IMR-90 (cell line): ENCODE measurements at regions not wholly inside any gene's neighbourhood (a gene's known extent, or its start where the extent isn't known, plus 50 kb on each side); places are given as distances from the start of the nearest gene placed in this dataset.

ENCODE experiments used
- ATAC-seq: fragments of 200-7000 bp; cut with Tn5 transposase; 2 replicates; pipeline ENCODE4 v1.9.1; 2020; ENCODE audit warnings: low read depth, mild to moderate bottlenecking, moderate library complexity
- BruUV-seq: library from RNA; stranded (reverse); fragments of 400-500 nt; replicated peaks from 2 replicates; lab custom pipeline; 2021; lab: Mats Ljungman, UMichigan
- CTCF ChIA-PET: fragments of 300-600 bp; formaldehyde crosslinking; extraction: SDS; loops from one replicate; lab custom pipeline; 2021; ENCODE audit warnings: antibody characterized with exemption; lab: Yijun Ruan, JAX
- POLR2A ChIA-PET: fragments of 300-600 bp; sonication (Branson Sonifier 250); formaldehyde crosslinking; loops from one replicate; lab custom pipeline; 2022; ENCODE audit warnings: antibody characterized with exemption; ENCODE audit not compliant: unreplicated experiment; lab: Charles Lee
- DNase-seq: peaks from one replicate; pipeline ENCODE4 v3.0.0; 2013
- H2AFZ ChIP-seq: replicated peaks from 2 replicates; pipeline ENCODE3; 2013; ENCODE audit warnings: low read length, mild to moderate bottlenecking; ENCODE audit not compliant: poor library complexity
- H2AK5ac ChIP-seq: 2 replicates; pipeline ENCODE4 v1.6.1; 2013; ENCODE audit warnings: low read depth, low read length, inconsistent platforms
- H2AK9ac ChIP-seq: replicated peaks from 2 replicates; pipeline ENCODE3; 2013; ENCODE audit warnings: mild to moderate bottlenecking, low read depth, low read length, moderate library complexity; ENCODE audit not compliant: poor library complexity
- H2BK120ac ChIP-seq: 2 replicates; pipeline ENCODE4 v1.6.1; 2013; ENCODE audit warnings: low read depth, low read length, inconsistent platforms
- H2BK15ac ChIP-seq: 3 replicates; pipeline ENCODE4 v1.6.1; 2013; ENCODE audit warnings: low read depth, low read length, inconsistent platforms
- H2BK20ac ChIP-seq: 2 replicates; pipeline ENCODE4 v1.6.1; 2013; ENCODE audit warnings: low read depth, mild to moderate bottlenecking, inconsistent platforms, low read length, moderate library complexity
- H2BK5ac ChIP-seq: 2 replicates; pipeline ENCODE4 v1.6.1; 2013; ENCODE audit warnings: mild to moderate bottlenecking, low read depth, low read length, inconsistent platforms; ENCODE audit not compliant: poor library complexity, severe bottlenecking
- H3K14ac ChIP-seq: replicated peaks from 2 replicates; pipeline ENCODE4 v1.6.1; 2013; ENCODE audit warnings: low read depth, low read length, inconsistent platforms
- H3K18ac ChIP-seq: 2 replicates; pipeline ENCODE4 v1.6.1; 2013; ENCODE audit warnings: low read depth, low read length, control low read depth
- H3K23ac ChIP-seq: 2 replicates; pipeline ENCODE4 v1.6.1; 2013; ENCODE audit warnings: low read depth, low read length, inconsistent platforms
- H3K27ac ChIP-seq: 2 replicates; pipeline ENCODE4 v1.5.1; 2013; ENCODE audit warnings: mild to moderate bottlenecking, control low read depth, low read length; ENCODE audit not compliant: insufficient read depth
- H3K27me3 ChIP-seq: 2 replicates; pipeline ENCODE4 v1.6.1; 2013; ENCODE audit warnings: low read length; ENCODE audit not compliant: control insufficient read depth, insufficient read depth
- H3K36me3 ChIP-seq: 2 replicates; pipeline ENCODE4 v1.6.1; 2013; ENCODE audit warnings: low read length, mixed read lengths; ENCODE audit not compliant: control insufficient read depth, insufficient read depth
- H3K4ac ChIP-seq: 2 replicates; pipeline ENCODE4 v1.6.1; 2013; ENCODE audit warnings: low read depth, low read length, inconsistent platforms
- H3K4me1 ChIP-seq: 2 replicates; pipeline ENCODE4 v1.6.1; 2013; ENCODE audit warnings: low read length, mixed read lengths; ENCODE audit not compliant: control insufficient read depth, insufficient read depth
- H3K4me2 ChIP-seq: 2 replicates; pipeline ENCODE4 v1.6.1; 2013; ENCODE audit warnings: low read depth, mild to moderate bottlenecking, control low read depth, low read length, moderate library complexity
- H3K4me3 ChIP-seq: 2 replicates; pipeline ENCODE4 v1.5.1; 2013; ENCODE audit warnings: low read depth, mild to moderate bottlenecking, control low read depth, low read length, moderate library complexity; ENCODE audit not compliant: insufficient read depth
- H3K56ac ChIP-seq: 2 replicates; pipeline ENCODE4 v1.6.1; 2013; ENCODE audit warnings: low read length, inconsistent platforms; ENCODE audit not compliant: insufficient read depth; ENCODE audit errors: extremely low read depth
- H3K79me1 ChIP-seq, 2 experiments: 2 replicates each; pipeline ENCODE4 v1.6.1; 2013; ENCODE audit warnings: low read length in 2 of 2, inconsistent platforms in 1 of 2, low read depth in 1 of 2
- H3K9ac ChIP-seq: 2 replicates; pipeline ENCODE4 v1.6.1; 2013; ENCODE audit warnings: low read depth, low read length, control low read depth
- H3K9me1 ChIP-seq: 2 replicates; pipeline ENCODE4 v1.6.1; 2013; ENCODE audit warnings: low read length, inconsistent platforms; ENCODE audit not compliant: insufficient read depth
- H3K9me3 ChIP-seq: 2 replicates; pipeline ENCODE4 v1.6.1; 2013; ENCODE audit warnings: low read length; ENCODE audit not compliant: control insufficient read depth, insufficient read depth
- H4K20me1 ChIP-seq: 2 replicates; pipeline ENCODE4 v1.6.1; 2013; ENCODE audit warnings: low read length, inconsistent platforms; ENCODE audit not compliant: insufficient read depth
- H4K5ac ChIP-seq: 2 replicates; pipeline ENCODE4 v1.6.1; 2013; ENCODE audit warnings: mild to moderate bottlenecking, low read depth, low read length, control low read depth
- H4K8ac ChIP-seq, 2 experiments: 2 replicates each; pipeline ENCODE4 v1.6.1; 2013; ENCODE audit warnings: low read depth in 2 of 2, low read length in 2 of 2, control low read depth in 1 of 2, inconsistent platforms in 1 of 2
- H4K91ac ChIP-seq: 2 replicates; pipeline ENCODE4 v1.6.1; 2013; ENCODE audit warnings: low read depth, low read length, inconsistent platforms; ENCODE audit not compliant: insufficient read depth
- BHLHE40 ChIP-seq: fragments of 150-350 bp; IDR thresholded peaks from 2 replicates; pipeline ENCODE4 v1.6.1; 2016; ENCODE audit warnings: mild to moderate bottlenecking, low read depth, low read length
- CEBPB ChIP-seq: IDR thresholded peaks from 2 replicates; pipeline ENCODE4 v1.6.1; 2012; ENCODE audit warnings: low read depth, low read length, improper control_type of control experiment
- CHD1 ChIP-seq: IDR thresholded peaks from 2 replicates; pipeline ENCODE4 v1.6.1; 2012; ENCODE audit warnings: low read depth, low read length, improper control_type of control experiment
- FOS ChIP-seq: fragments of 150-350 bp; IDR thresholded peaks from 2 replicates; pipeline ENCODE4 v1.6.1; 2016; ENCODE audit warnings: low read depth, low read length
- MAFK ChIP-seq: IDR thresholded peaks from 2 replicates; pipeline ENCODE4 v1.6.1; 2012; ENCODE audit warnings: low read depth, low read length, improper control_type of control experiment
- MAZ ChIP-seq: IDR thresholded peaks from 2 replicates; pipeline ENCODE4 v1.6.1; 2012; ENCODE audit warnings: low read depth, mild to moderate bottlenecking, low read length, improper control_type of control experiment, moderate library complexity, borderline replicate concordance
- MXI1 ChIP-seq: IDR thresholded peaks from 2 replicates; pipeline ENCODE4 v1.6.1; 2012; ENCODE audit warnings: low read depth, mild to moderate bottlenecking, low read length, moderate library complexity, borderline replicate concordance
- NFE2L2 ChIP-seq: fragments of 150-350 bp; IDR thresholded peaks from 2 replicates; pipeline ENCODE4 v1.6.1; 2016; ENCODE audit warnings: low read depth, mild to moderate bottlenecking, low read length
- POLR2A ChIP-seq: IDR thresholded peaks from 2 replicates; pipeline ENCODE4 v1.6.1; 2012; ENCODE audit warnings: mild to moderate bottlenecking, low read depth, low read length
- RAD21 ChIP-seq: IDR thresholded peaks from 2 replicates; pipeline ENCODE4 v1.6.1; 2012; ENCODE audit warnings: low read length, improper control_type of control experiment
- RCOR1 ChIP-seq: IDR thresholded peaks from 2 replicates; pipeline ENCODE4 v1.6.1; 2012; ENCODE audit warnings: mild to moderate bottlenecking, low read length, improper control_type of control experiment; ENCODE audit not compliant: insufficient replicate concordance
- RFX5 ChIP-seq: IDR thresholded peaks from 2 replicates; pipeline ENCODE4 v1.8.0; 2012; ENCODE audit warnings: low read depth, mild to moderate bottlenecking, low read length, moderate library complexity
- SMC3 ChIP-seq: fragments of 150-350 bp; IDR thresholded peaks from 2 replicates; pipeline ENCODE4 v1.6.1; 2016; ENCODE audit warnings: low read depth, mild to moderate bottlenecking, antibody characterized with exemption, low read length, moderate library complexity
- WGBS, 2 experiments: methylation state at CpG; one replicate each; pipeline versions ENCODE4 v1.1.5 to v1.1.7; 2013; ENCODE audit warnings: missing lambda C conversion rate in 2 of 2; ENCODE audit not compliant: insufficient read length in 1 of 2; ENCODE audit errors: extremely low coverage in 2 of 2; 5-methylcytosine and 5-hydroxymethylcytosine counted together
- dilution Hi-C: fragments of 300-500 bp; cut with HindIII; formaldehyde crosslinking; loops from one replicate; pipeline ENCODE4 v1.14.3; 2018; ENCODE audit warnings: low sequenced_read_pairs; ENCODE audit not compliant: unreplicated experiment
- in situ Hi-C: fragments of 300-500 bp; cut with MboI; formaldehyde crosslinking; loops from 3 replicates; pipeline ENCODE4 v1.14.3; 2019; ENCODE audit warnings: low sequenced_read_pairs, inconsistent platforms, mixed read lengths
- intact Hi-C: fragments of 100-400 bp; cut with micrococcal nuclease; formaldehyde crosslinking; loops from 2 replicates; pipeline ENCODE4 v1.10.0; 2022
- TF ChIP-seq, protein P1 (sequence below): fragments of 150-350 bp; IDR thresholded peaks from 2 replicates; pipeline ENCODE4 v1.6.1; 2016; ENCODE audit warnings: low read depth, mild to moderate bottlenecking, low read length, moderate library complexity, borderline replicate concordance
- TF ChIP-seq, protein P2 (sequence below): fragments of 150-350 bp; IDR thresholded peaks from 2 replicates; pipeline ENCODE4 v1.6.1; 2017; ENCODE audit warnings: mild to moderate bottlenecking, antibody characterized with exemption, low read length, low read depth
- TF ChIP-seq, protein P3 (sequence below): conservative IDR thresholded peaks from 2 replicates; pipeline ENCODE4 v1.5.1; 2012; ENCODE audit warnings: mild to moderate bottlenecking, low read depth, low read length, improper control_type of control experiment

DNA sequence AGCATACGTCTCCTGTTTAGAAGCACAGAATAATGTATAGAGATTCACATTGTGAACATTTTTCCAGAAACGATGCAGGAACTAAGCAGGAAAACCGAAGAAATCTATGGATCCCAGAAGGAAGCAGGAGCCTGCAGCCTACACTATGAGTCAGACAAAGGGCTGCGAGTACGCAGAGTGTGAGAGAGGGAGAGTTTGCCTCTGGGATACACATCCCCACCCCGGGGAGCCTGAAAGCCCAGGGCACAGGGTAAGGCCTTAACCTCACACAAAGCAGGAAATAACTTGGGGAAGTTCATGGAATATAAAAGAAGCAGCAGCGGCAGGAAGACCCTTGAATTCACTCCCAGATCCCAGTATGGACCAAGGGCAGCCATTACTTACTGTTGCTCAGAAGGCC, 842.1 kb upstream of the MANEA start:
- no peak overlapping the region for H3K18ac ChIP-seq
- H2BK20ac ChIP-seq, result no peak overlapping the region
- H3K4me3 ChIP-seq, result no peak overlapping the region
- H3K79me1 ChIP-seq, result no peaks in the 10 kb centered on the region
- no peaks in the 10 kb centered on the region for H3K9me1 ChIP-seq
- TF ChIP-seq MAFK (no peak), MXI1 (no peak), MAZ (no peak), SMC3 (no peak), RFX5 (no peak), RAD21 (no peak), BHLHE40 (no peak), RCOR1 (no peak), CHD1 (no peak), POLR2A (no peak), CEBPB (no peak), NFE2L2 (no peak), FOS (no peak)
- TF ChIP-seq, protein P1, sequence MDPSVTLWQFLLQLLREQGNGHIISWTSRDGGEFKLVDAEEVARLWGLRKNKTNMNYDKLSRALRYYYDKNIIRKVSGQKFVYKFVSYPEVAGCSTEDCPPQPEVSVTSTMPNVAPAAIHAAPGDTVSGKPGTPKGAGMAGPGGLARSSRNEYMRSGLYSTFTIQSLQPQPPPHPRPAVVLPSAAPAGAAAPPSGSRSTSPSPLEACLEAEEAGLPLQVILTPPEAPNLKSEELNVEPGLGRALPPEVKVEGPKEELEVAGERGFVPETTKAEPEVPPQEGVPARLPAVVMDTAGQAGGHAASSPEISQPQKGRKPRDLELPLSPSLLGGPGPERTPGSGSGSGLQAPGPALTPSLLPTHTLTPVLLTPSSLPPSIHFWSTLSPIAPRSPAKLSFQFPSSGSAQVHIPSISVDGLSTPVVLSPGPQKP, result no peak
- TF ChIP-seq, protein P2, sequence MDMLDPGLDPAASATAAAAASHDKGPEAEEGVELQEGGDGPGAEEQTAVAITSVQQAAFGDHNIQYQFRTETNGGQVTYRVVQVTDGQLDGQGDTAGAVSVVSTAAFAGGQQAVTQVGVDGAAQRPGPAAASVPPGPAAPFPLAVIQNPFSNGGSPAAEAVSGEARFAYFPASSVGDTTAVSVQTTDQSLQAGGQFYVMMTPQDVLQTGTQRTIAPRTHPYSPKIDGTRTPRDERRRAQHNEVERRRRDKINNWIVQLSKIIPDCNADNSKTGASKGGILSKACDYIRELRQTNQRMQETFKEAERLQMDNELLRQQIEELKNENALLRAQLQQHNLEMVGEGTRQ, result no peak
- TF ChIP-seq, protein P3, sequence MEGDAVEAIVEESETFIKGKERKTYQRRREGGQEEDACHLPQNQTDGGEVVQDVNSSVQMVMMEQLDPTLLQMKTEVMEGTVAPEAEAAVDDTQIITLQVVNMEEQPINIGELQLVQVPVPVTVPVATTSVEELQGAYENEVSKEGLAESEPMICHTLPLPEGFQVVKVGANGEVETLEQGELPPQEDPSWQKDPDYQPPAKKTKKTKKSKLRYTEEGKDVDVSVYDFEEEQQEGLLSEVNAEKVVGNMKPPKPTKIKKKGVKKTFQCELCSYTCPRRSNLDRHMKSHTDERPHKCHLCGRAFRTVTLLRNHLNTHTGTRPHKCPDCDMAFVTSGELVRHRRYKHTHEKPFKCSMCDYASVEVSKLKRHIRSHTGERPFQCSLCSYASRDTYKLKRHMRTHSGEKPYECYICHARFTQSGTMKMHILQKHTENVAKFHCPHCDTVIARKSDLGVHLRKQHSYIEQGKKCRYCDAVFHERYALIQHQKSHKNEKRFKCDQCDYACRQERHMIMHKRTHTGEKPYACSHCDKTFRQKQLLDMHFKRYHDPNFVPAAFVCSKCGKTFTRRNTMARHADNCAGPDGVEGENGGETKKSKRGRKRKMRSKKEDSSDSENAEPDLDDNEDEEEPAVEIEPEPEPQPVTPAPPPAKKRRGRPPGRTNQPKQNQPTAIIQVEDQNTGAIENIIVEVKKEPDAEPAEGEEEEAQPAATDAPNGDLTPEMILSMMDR, result no peak
- no peak overlapping the region for H2AFZ ChIP-seq
- H4K20me1 ChIP-seq, result no peaks in the 10 kb centered on the region
- peaks cover 3% of the 10 kb centered on the region; the same call in 1 of the 2 replicates for H3K9me3 ChIP-seq
- no peak overlapping the region for H3K23ac ChIP-seq
- in situ Hi-C loops, result no loop called here
- BruUV-seq, result no TSS peak
- no peak overlapping the region for H4K8ac ChIP-seq
- no peak overlapping the region for H3K4ac ChIP-seq
- H3K9ac ChIP-seq, result no peak overlapping the region
- H4K5ac ChIP-seq, result no peak overlapping the region
- H3K36me3 ChIP-seq, result no peaks in the 10 kb centered on the region
- ATAC-seq (no peak), DNase-seq (no peak)
- H3K14ac ChIP-seq, result no peak overlapping the region
- WGBS, 2 experiments, result no CpG with 5 or more reads among the region's 7 CpGs
- H2AK9ac ChIP-seq, result no peak overlapping the region
- no peak overlapping the region for H3K27ac ChIP-seq
- ChIA-PET POLR2A (no interaction called here), CTCF (no interaction called here)
- no peaks in the 10 kb centered on the region for H3K27me3 ChIP-seq
- no peak overlapping the region for H2BK15ac ChIP-seq
- dilution Hi-C loops, result no loop called here
- H3K56ac ChIP-seq, result no peak overlapping the region
- no peaks in the 10 kb centered on the region for H3K4me1 ChIP-seq
- H3K4me2 ChIP-seq, result no peak overlapping the region
- intact Hi-C loops, result no loop called here
- H2AK5ac ChIP-seq, result no peak overlapping the region
- H2BK5ac ChIP-seq, result no peak overlapping the region
- H2BK120ac ChIP-seq, result no peak overlapping the region
- no peak overlapping the region for H4K91ac ChIP-seq
